B cell (primary cell): ENCODE measurements at regions not wholly inside any gene's neighbourhood (a gene's known extent, or its start where the extent isn't known, plus 50 kb on each side); places are given as distances from the start of the nearest gene placed in this dataset.

Experiments
- ATAC-seq: fragments of 200-7000 bp; cut with Tn5 transposase; one replicate; pipeline ENCODE4 v1.10.0; 2021; ENCODE audit warnings: low read depth, mild to moderate bottlenecking, moderate number of reproducible peaks, moderate library complexity
- CTCF ChIA-PET: fragments of 350-600 bp; sonication (Branson Sonifier 250); formaldehyde crosslinking; loops from one replicate; lab custom pipeline; 2021; ENCODE audit warnings: antibody characterized with exemption, inconsistent platforms; lab: Charles Lee
- POLR2A ChIA-PET: fragments of 350-600 bp; sonication (Branson Sonifier 250); formaldehyde crosslinking; loops from one replicate; lab custom pipeline; 2021; ENCODE audit warnings: antibody characterized with exemption; lab: Charles Lee
- DNase-seq: peaks from one replicate; pipeline ENCODE4 v3.0.0; 2013
- H2AFZ ChIP-seq: 2 replicates; pipeline ENCODE4 v1.6.1; 2012; ENCODE audit warnings: mild to moderate bottlenecking, low read depth, low read length; ENCODE audit not compliant: insufficient read depth, poor library complexity, severe bottlenecking
- H3K27ac ChIP-seq, 2 donors: 1 replicate in 1 of 2; 2 replicates in 1 of 2; pipeline ENCODE4 v1.5.1; 2012 to 2013; ENCODE audit warnings: low read length in 2 of 2, mild to moderate bottlenecking in 2 of 2, moderate library complexity in 1 of 2
- H3K27me3 ChIP-seq, 4 experiments: fragments of 200-600 bp in 1 of 4; sonication (generic) in 1 of 4; replicated peaks in 1 of 4; 1 replicate in 2 of 4; 2 replicates in 2 of 4; pipeline versions ENCODE4 v1.6.1 to v1.7.0; 2013 to 2016; ENCODE audit warnings: low read length in 3 of 4, mild to moderate bottlenecking in 2 of 4, mixed read lengths in 1 of 4, moderate library complexity in 1 of 4; ENCODE audit not compliant: insufficient read depth in 4 of 4, control insufficient read depth in 3 of 4; ENCODE audit errors: control extremely low read depth in 1 of 4
- H3K36me3 ChIP-seq, 2 experiments: replicated peaks in 1 of 2; 1 replicate in 1 of 2; 2 replicates in 1 of 2; pipeline versions ENCODE4 v1.6.1 to v1.7.1; 2013; ENCODE audit warnings: low read length in 1 of 2; ENCODE audit not compliant: insufficient read depth in 2 of 2, control insufficient read depth in 1 of 2; ENCODE audit errors: control extremely low read depth in 1 of 2, extremely low read depth in 1 of 2
- H3K4me1 ChIP-seq, 2 donors: fragments of 200-600 bp in 1 of 2; sonication (generic) in 1 of 2; 1 replicate in 1 of 2; 2 replicates in 1 of 2; pipeline versions ENCODE4 v1.5.1 to v1.6.1; 2013 to 2017; ENCODE audit warnings: low read length in 2 of 2; ENCODE audit not compliant: control insufficient read depth in 2 of 2, insufficient read depth in 2 of 2
- H3K4me2 ChIP-seq: replicated peaks from 2 replicates; pipeline ENCODE3; 2012; ENCODE audit warnings: mild to moderate bottlenecking, low read depth, low read length; ENCODE audit not compliant: poor library complexity, severe bottlenecking
- H3K4me3 ChIP-seq, 5 experiments: fragments of 200-600 bp in 1 of 5; sonication (generic) in 1 of 5; 1 replicate in 3 of 5; 2 replicates in 2 of 5; pipeline versions ENCODE4 v1.5.1 to v1.7.0; 2011 to 2016; ENCODE audit warnings: low read length in 4 of 5, mild to moderate bottlenecking in 4 of 5, low read depth in 2 of 5, control low read depth in 1 of 5, moderate library complexity in 1 of 5; ENCODE audit not compliant: insufficient read depth in 1 of 5; ENCODE audit errors: control extremely low read depth in 1 of 5, extremely low read depth in 1 of 5
- H3K79me2 ChIP-seq: fragments of 200-600 bp; sonication (generic); one replicate; pipeline ENCODE4 v1.6.0; 2016; ENCODE audit warnings: low read length; ENCODE audit not compliant: control insufficient read depth, insufficient read depth
- H3K9ac ChIP-seq: fragments of 200-600 bp; sonication (generic); 2 replicates; pipeline ENCODE4 v1.6.1; 2017; ENCODE audit warnings: mild to moderate bottlenecking, low read length, moderate library complexity
- H3K9me3 ChIP-seq, 3 donors: one replicate each; pipeline versions ENCODE4 v1.6.1 to v1.7.1; 2013; ENCODE audit warnings: low read length in 2 of 3; ENCODE audit not compliant: control insufficient read depth in 2 of 3, insufficient read depth in 1 of 3; ENCODE audit errors: control extremely low read depth in 1 of 3
- H4K20me1 ChIP-seq: 2 replicates; pipeline ENCODE4 v1.6.0; 2012; ENCODE audit warnings: mild to moderate bottlenecking, low read length; ENCODE audit not compliant: insufficient read depth, control insufficient read depth, poor library complexity, severe bottlenecking
- H3K27ac Mint-ChIP-seq: one replicate; pipeline ENCODE4 v1.8.0; 2021; ENCODE audit warnings: mixed read lengths
- H3K27me3 Mint-ChIP-seq: one replicate; pipeline ENCODE4 v1.8.0; 2021; ENCODE audit warnings: mixed read lengths
- H3K4me1 Mint-ChIP-seq: one replicate; pipeline ENCODE4 v1.8.0; 2021; ENCODE audit warnings: mixed read lengths
- H3K4me3 Mint-ChIP-seq: one replicate; pipeline ENCODE4 v1.8.0; 2021; ENCODE audit warnings: mixed read lengths
- H3K9me3 Mint-ChIP-seq: one replicate; pipeline ENCODE4 v1.8.0; 2022; ENCODE audit warnings: mixed read lengths; ENCODE audit not compliant: insufficient read depth
- CTCF ChIP-seq: fragments of 200-600 bp; IDR thresholded peaks from one replicate; pipeline ENCODE4 v1.8.0; 2022; ENCODE audit warnings: antibody characterized with exemption, mild to moderate bottlenecking
- EZH2 ChIP-seq: IDR thresholded peaks from 2 replicates; pipeline ENCODE4 v1.6.1; 2012; ENCODE audit warnings: borderline replicate concordance, low read depth, mild to moderate bottlenecking, moderate library complexity, low read length; ENCODE audit not compliant: insufficient read depth, poor library complexity, severe bottlenecking
- WGBS: methylation state at CpG from one replicate; pipeline ENCODE4 v1.1.5; 2013; ENCODE audit warnings: missing lambda C conversion rate; ENCODE audit not compliant: insufficient coverage; 5-methylcytosine and 5-hydroxymethylcytosine counted together
- intact Hi-C: fragments of 100-400 bp; cut with micrococcal nuclease; formaldehyde crosslinking; loops from one replicate; pipeline ENCODE4 v1.10.0; 2022

GRCh38 chr1:191695865-191696264, 462.4 kb upstream of the RGS18 start:
- H3K79me2 ChIP-seq, result no peaks in the 10 kb centered on the region
- H3K4me3 Mint-ChIP-seq, result no peak overlapping the region
- POLR2A ChIA-PET, result no interaction called here
- no peak overlapping the region for H3K4me3 ChIP-seq
- no peak for TF ChIP-seq EZH2
- no peak for TF ChIP-seq CTCF
- ATAC-seq, result no peak
- no peaks in the 10 kb centered on the region for H3K4me1 Mint-ChIP-seq
- H3K27me3 ChIP-seq, result no peaks in the 10 kb centered on the region
- intact Hi-C loops, result no loop called here
- no peak overlapping the region for H3K27ac Mint-ChIP-seq
- H3K27ac ChIP-seq, result no peak overlapping the region
- H3K4me2 ChIP-seq, result no peak overlapping the region
- no peaks in the 10 kb centered on the region for H3K36me3 ChIP-seq
- no CpG with 5 or more reads among the region's 2 CpGs for WGBS
- DNase-seq, result no peak
- no peaks in the 10 kb centered on the region for H3K27me3 Mint-ChIP-seq
- H2AFZ ChIP-seq, result no peak overlapping the region
- H3K9ac ChIP-seq, result no peak overlapping the region
- no peaks in the 10 kb centered on the region for H3K4me1 ChIP-seq
- peaks cover 0 to 10% (median 0%) of the 10 kb centered on the region in 3 donors for H3K9me3 ChIP-seq
- CTCF ChIA-PET, result no interaction called here
- H4K20me1 ChIP-seq, result no peaks in the 10 kb centered on the region
- peaks cover 3% of the 10 kb centered on the region for H3K9me3 Mint-ChIP-seq

- intact Hi-C loops, result no loop called here
- Histone ChIP-seq H3K9ac (no peak overlapping the region), H3K36me3 (no peaks in the 10 kb centered on the region), H3K4me1 (no peaks in the 10 kb centered on the region), H3K27ac (no peak overlapping the region), H2AFZ (no peak overlapping the region), H3K4me2 (no peak overlapping the region), H3K79me2 (no peaks in the 10 kb centered on the region), H3K4me3 (no peak overlapping the region), H4K20me1 (no peaks in the 10 kb centered on the region), H3K9me3 (peaks cover 0 to 10% (median 0%) of the 10 kb centered on the region in 3 donors), H3K27me3 (no peaks in the 10 kb centered on the region)
- POLR2A ChIA-PET, result no interaction called here
- WGBS, result 94% methylated on average over 2 of the region's 3 CpGs
- no peak for ATAC-seq
- DNase-seq, result no peak
- Mint-ChIP-seq H3K27ac (no peak overlapping the region), H3K9me3 (peaks cover 3% of the 10 kb centered on the region), H3K4me3 (no peak overlapping the region), H3K4me1 (no peaks in the 10 kb centered on the region), H3K27me3 (no peaks in the 10 kb centered on the region)
- TF ChIP-seq CTCF, result no peak
- no peak for TF ChIP-seq EZH2
- CTCF ChIA-PET, result no interaction called here
Measured at GRCh38 chr1:191696354-191696753, 461.9 kb upstream of the RGS18 start.
